ENCODE measurements at regions not wholly inside any gene's neighbourhood (a gene's known extent, or its start where the extent isn't known, plus 50 kb on each side); places are given as distances from the start of the nearest gene placed in this dataset.
A peak's percentile ranks its signal among the peaks of the same experiment; 100 is the strongest.
"Not testable (repeated sequence)": the region's sequence is repeated elsewhere in the genome, so short reads cannot be mapped to it uniquely, and the experiment has no call there.

- DNase-seq = peak; percentile 7
Observed at GRCh38 chr12:65742018-65743010, 82.0 kb upstream of the HMGA2 start.

- not testable (repeated sequence) for DNase-seq
Observed at GRCh38 chr12:65744236-65744840, 79.9 kb upstream of the HMGA2 start.

GRCh38 chr12:65747338-65747737 lies 76.9 kb upstream of the HMGA2 start:
- DNase-seq = no peak

GRCh38 chr12:65748332-65748731 lies 76.0 kb upstream of the HMGA2 start:
- no peak for DNase-seq

- no peak for DNase-seq
Observed at GRCh38 chr12:65754290-65754689, 70.0 kb upstream of the HMGA2 start.

GRCh38 chr12:65754744-65755595 lies 69.3 kb upstream of the HMGA2 start:
- no peak for DNase-seq

GRCh38 chr12:65755596-65755978 lies 68.7 kb upstream of the HMGA2 start:
- DNase-seq = no peak

GRCh38 chr12:65756267-65756666 lies 68.0 kb upstream of the HMGA2 start:
- DNase-seq = no peak

GRCh38 chr12:65756956-65757511 lies 67.2 kb upstream of the HMGA2 start:
- DNase-seq = no peak

- DNase-seq = no peak
Observed at GRCh38 chr12:65758401-65758800, 65.9 kb upstream of the HMGA2 start.

GRCh38 chr12:65759735-65760134 lies 64.5 kb upstream of the HMGA2 start:
- no peak for DNase-seq

GRCh38 chr12:65761301-65761700 lies 63.0 kb upstream of the HMGA2 start:
- no peak for DNase-seq

GRCh38 chr12:65764325-65764724 lies 60.0 kb upstream of the HMGA2 start:
- no peak for DNase-seq

GRCh38 chr12:65765436-65765813 lies 58.9 kb upstream of the HMGA2 start:
- DNase-seq = no peak

- no peak for DNase-seq
Observed at GRCh38 chr12:65769880-65770279, 54.4 kb upstream of the HMGA2 start.
